ENCODE measurements at regions not wholly inside any gene's neighbourhood (a gene's known extent, or its start where the extent isn't known, plus 50 kb on each side); places are given as distances from the start of the nearest gene placed in this dataset.
"Not testable (repeated sequence)": the region's sequence is repeated elsewhere in the genome, so short reads cannot be mapped to it uniquely, and the experiment has no call there.

DNA sequence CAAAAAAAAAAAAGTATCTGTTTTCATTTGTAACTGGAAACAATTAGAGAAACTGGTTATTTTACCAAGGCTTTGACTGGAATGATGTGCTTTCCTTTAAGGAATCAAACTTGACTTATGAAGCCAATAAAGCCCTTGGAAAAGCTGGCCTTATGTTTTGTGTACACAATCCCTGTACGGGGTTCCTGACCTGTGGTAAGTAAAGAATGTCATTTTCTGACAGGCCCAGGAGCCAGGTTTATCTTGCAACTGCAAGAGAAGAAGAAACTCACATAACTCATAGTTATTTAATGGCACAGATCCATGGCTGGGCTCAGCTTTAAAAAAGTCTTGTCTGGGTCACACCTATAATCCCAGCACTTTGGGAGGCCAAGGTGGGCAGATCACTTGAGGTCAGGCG, 235.9 kb upstream of the RAI14 start:
- in situ Hi-C loops (cut with MboI; ENCODE audit: low sequenced_read_pairs): not testable (repeated sequence)

DNA sequence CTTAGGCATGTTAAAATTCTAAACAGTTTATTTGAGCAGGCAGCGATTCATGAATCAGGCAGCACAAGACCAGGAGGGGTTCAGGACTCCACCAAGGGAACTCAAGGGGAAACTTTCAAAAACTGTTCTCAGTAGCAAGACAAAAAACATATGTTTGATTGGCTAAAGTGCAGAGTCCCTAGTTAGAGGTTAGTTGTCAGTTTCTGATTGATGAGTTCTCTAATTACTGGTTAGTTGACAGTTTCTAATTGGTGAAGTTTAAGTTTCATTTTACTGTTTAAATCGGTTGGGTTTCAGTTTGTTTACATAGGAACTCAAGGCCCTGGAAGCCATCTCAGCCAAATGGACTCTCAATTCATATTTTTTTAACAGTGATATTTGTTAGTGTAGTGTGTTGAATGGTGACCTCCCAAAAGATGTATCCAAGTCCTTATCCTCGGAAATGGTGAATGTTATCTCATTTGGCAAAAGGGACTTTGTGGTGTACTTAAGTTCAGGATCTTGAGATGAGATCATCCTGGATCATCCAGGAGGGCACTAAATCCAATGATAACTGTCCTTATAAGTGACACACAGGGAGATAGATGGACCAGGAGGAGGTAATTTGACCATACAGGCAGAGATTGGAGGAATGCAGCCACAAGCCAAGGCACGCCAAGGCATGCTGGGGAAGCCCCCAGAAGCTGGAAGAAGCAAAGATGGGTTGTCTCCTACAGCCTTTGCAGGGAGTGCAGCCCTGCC, 219.2 kb upstream of the RAI14 start:
- in situ Hi-C loops (cut with MboI; ENCODE audit: low sequenced_read_pairs): loop anchor here (25.0 kb wide), 1 partner anchor 250 kb away; no protein-coding TSS in a partner anchor

DNA sequence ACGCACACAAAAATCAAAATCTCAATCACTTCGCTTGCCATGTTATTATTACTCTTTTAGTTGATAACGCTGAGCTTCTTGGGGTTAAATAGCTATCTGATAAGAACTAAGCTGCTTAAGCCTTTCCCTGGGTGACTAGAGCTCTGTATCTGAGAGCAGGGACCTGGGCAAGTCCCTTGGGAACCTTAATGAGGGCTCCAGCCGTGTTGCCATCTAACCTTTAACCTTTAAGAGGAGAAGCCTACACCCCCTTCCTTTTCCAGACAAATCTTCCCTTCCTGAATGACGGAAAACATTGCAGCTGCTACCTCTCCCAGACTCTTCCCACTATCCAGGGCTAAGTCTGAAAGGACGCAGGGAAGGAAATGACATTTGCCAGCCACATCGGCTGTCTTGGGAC, 216.5 kb upstream of the RAI14 start:
- in situ Hi-C loops (cut with MboI; ENCODE audit: low sequenced_read_pairs): loop anchor here (25.0 kb wide), 1 partner anchor 252 kb away; no protein-coding TSS in a partner anchor

DNA sequence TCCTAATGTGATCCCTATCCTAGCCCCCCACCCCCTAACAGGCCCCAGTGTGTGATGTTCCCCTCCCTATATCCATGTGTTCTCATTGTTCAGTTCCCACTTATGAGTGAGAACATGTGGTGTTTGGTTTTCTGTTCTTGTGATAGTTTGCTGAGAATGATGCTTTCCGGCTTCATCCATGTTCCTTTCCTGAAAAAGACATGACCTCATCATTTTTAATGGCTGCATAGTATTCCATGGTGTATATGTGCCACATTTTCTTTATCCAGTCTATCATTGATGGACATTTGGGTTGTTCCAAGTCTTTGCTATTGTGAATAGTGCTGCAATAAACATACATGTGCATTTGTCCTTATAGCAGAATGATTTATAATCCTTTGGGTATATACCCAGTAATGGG, 214.4 kb upstream of the RAI14 start:
- in situ Hi-C loops (cut with MboI; ENCODE audit: low sequenced_read_pairs): loop anchor here (25.0 kb wide), 1 partner anchor 254 kb away; no protein-coding TSS in a partner anchor

- in situ Hi-C loops (cut with MboI; ENCODE audit: low sequenced_read_pairs): loop anchor here (25.0 kb wide), 1 partner anchor 260 kb away; no protein-coding TSS in a partner anchor
Measured at GRCh38 chr5:34447424-34447823, 208.7 kb upstream of the RAI14 start.

DNA sequence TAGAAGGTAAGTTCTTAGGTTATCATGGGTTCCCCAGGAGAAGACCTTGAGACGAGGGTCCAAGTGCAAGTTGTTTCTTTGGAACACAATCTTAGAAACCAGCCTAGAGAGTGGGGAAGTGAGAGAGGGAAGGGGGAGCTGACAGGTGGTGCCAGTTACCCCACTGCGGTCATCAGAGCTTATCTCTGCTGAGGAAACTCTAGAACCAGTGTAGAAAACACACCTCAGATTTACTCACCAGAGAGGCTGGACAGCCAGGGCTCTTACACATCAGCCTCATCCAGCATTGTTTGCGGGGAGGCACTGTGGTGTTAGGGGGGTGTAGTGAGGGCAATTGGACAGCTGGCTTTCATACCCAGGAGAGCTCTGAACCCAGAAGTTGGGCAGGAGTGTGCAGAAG, 206.5 kb upstream of the RAI14 start:
- in situ Hi-C loops (cut with MboI; ENCODE audit: low sequenced_read_pairs): loop anchor here (25.0 kb wide), 2 partner anchors 262 to 462 kb away; partner anchors contain the start of gene SLC45A2

GRCh38 chr5:34450338-34450737, 205.8 kb upstream of the RAI14 start:
- in situ Hi-C loops (cut with MboI; ENCODE audit: low sequenced_read_pairs): loop anchor here (25.0 kb wide), 1 partner anchor 463 kb away; the partner anchor contains the start of gene SLC45A2

GRCh38 chr5:34452170-34452828, 203.8 kb upstream of the RAI14 start:
- in situ Hi-C loops (cut with MboI; ENCODE audit: low sequenced_read_pairs): loop anchor here (25.0 kb wide), 1 partner anchor 465 kb away; the partner anchor contains the start of gene SLC45A2

GRCh38 chr5:34455098-34455497, 201.0 kb upstream of the RAI14 start:
- in situ Hi-C loops (cut with MboI; ENCODE audit: low sequenced_read_pairs): loop anchor here (25.0 kb wide), 1 partner anchor 468 kb away; the partner anchor contains the start of gene SLC45A2

- in situ Hi-C loops (cut with MboI; ENCODE audit: low sequenced_read_pairs): loop anchor here (25.0 kb wide), 1 partner anchor 473 kb away; the partner anchor contains the start of gene SLC45A2
Measured at GRCh38 chr5:34459908-34460307, 196.2 kb upstream of the RAI14 start.

- in situ Hi-C loops (cut with MboI; ENCODE audit: low sequenced_read_pairs): loop anchor here (25.0 kb wide), 1 partner anchor 473 kb away; the partner anchor contains the start of gene SLC45A2
Measured at GRCh38 chr5:34460496-34460895, 195.6 kb upstream of the RAI14 start.

GRCh38 chr5:34464829-34465228, 191.3 kb upstream of the RAI14 start:
- in situ Hi-C loops (cut with MboI; ENCODE audit: low sequenced_read_pairs): loop anchor here (25.0 kb wide), 1 partner anchor 478 kb away; the partner anchor contains the start of gene SLC45A2

GRCh38 chr5:34465301-34465700, 190.8 kb upstream of the RAI14 start:
- in situ Hi-C loops (cut with MboI; ENCODE audit: low sequenced_read_pairs): loop anchor here (25.0 kb wide), 1 partner anchor 478 kb away; the partner anchor contains the start of gene SLC45A2

- in situ Hi-C loops (cut with MboI; ENCODE audit: low sequenced_read_pairs): loop anchor here (25.0 kb wide), 1 partner anchor 479 kb away; the partner anchor contains the start of gene SLC45A2
Measured at GRCh38 chr5:34466519-34467388, 189.4 kb upstream of the RAI14 start.

DNA sequence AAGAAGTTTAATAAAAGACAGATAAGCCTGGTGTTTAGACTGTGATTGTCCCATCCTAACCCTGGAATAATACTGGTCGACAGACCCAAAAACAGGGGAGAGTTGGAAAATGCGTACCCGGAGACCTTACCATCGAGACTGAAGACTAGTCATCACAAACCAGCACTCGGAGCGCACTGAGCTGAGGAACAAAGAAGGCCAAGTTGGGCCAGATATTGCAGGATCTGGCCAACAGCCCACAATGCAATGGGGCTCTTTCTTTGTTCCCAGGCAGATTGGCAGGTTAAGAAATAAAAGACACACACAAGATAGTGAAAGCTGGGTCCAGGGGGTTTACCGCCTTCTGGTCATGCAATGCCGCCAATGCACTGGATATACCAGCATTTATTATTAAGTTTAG, 188.7 kb upstream of the RAI14 start:
- in situ Hi-C loops (cut with MboI; ENCODE audit: low sequenced_read_pairs): loop anchor here (25.0 kb wide), 1 partner anchor 480 kb away; the partner anchor contains the start of gene SLC45A2

DNA sequence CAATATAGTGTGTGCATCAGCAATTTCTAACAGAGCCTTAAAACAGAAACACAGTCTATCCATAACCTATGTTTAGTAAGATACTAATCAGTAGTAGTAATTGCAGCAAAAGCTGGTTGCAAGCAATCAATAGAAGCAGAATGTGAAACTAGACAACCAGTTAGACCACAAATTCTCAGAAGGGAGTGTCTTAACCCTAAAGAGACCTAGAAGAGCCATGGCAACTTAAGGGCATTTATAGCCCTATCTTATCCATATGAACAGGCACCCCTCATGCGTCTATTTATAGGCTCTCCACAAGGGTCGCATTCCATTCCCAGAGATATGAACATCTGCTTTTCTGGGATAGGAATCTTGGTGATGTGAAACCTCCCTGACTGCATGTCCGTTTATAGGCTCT, 188.1 kb upstream of the RAI14 start:
- in situ Hi-C loops (cut with MboI; ENCODE audit: low sequenced_read_pairs): loop anchor here (25.0 kb wide), 1 partner anchor 481 kb away; the partner anchor contains the start of gene SLC45A2

- in situ Hi-C loops (cut with MboI; ENCODE audit: low sequenced_read_pairs): loop anchor here (25.0 kb wide), 1 partner anchor 483 kb away; the partner anchor contains the start of gene SLC45A2
Measured at GRCh38 chr5:34469971-34470370, 186.2 kb upstream of the RAI14 start.

DNA sequence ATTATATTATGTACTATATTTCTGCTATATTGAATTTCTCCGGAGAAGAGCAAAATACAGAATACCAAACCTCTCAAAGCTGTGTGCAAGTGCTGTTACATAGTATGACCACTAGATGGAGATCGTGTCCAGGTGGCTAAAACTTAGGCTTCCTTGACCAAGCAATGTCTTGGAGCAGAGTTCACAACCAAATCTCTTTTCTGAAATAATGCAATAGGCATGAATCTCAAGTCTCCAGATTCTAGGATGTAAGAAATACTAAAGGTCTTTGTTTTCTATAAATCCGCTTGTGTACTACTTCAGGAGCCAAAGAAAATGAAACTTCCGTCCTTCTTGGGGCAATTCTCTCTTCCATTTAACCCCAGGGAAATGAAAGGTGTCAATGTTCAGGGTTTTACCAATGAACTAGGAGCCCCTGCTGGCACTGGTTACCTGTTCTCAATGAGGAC, 181.5 kb upstream of the RAI14 start:
- in situ Hi-C loops (cut with MboI; ENCODE audit: low sequenced_read_pairs): loop anchor here (25.0 kb wide), 2 partner anchors 413 to 487 kb away; partner anchors contain the start of gene SLC45A2

- in situ Hi-C loops (cut with MboI; ENCODE audit: low sequenced_read_pairs): loop anchor here (25.0 kb wide), 1 partner anchor 412 kb away; no protein-coding TSS in a partner anchor
Measured at GRCh38 chr5:34475249-34475966, 180.7 kb upstream of the RAI14 start.
